Rectal smooth muscle tissue (tissue), 1 donor: ENCODE measurements at regions not wholly inside any gene's neighbourhood (a gene's known extent, or its start where the extent isn't known, plus 50 kb on each side); places are given as distances from the start of the nearest gene placed in this dataset.

Experiments used
- H3K27ac ChIP-seq: one replicate; pipeline ENCODE4 v1.7.0; 2013; ENCODE audit warnings: low read depth, low read length, inconsistent platforms
- H3K27me3 ChIP-seq: one replicate; pipeline ENCODE4 v1.7.0; 2013; ENCODE audit warnings: low read length; ENCODE audit not compliant: control insufficient read depth, insufficient read depth
- H3K36me3 ChIP-seq: one replicate; pipeline ENCODE4 v1.7.0; 2013; ENCODE audit warnings: low read length; ENCODE audit not compliant: control insufficient read depth, insufficient read depth
- H3K4me1 ChIP-seq: one replicate; pipeline ENCODE4 v1.7.0; 2013; ENCODE audit warnings: low read length; ENCODE audit not compliant: control insufficient read depth, insufficient read depth
- H3K4me3 ChIP-seq: one replicate; pipeline ENCODE4 v1.7.0; 2013; ENCODE audit warnings: low read length
- H3K9ac ChIP-seq: one replicate; pipeline ENCODE4 v1.7.0; 2013; ENCODE audit warnings: low read length

- no peaks in the 10 kb centered on the region for H3K27me3 ChIP-seq
- no peak overlapping the region for H3K4me3 ChIP-seq
- peaks cover 21% of the 10 kb centered on the region for H3K4me1 ChIP-seq
- H3K9ac ChIP-seq: no peak overlapping the region
- H3K27ac ChIP-seq: no peak overlapping the region
- H3K36me3 ChIP-seq: no peaks in the 10 kb centered on the region
Observed at GRCh38 chr17:79669861-79670260, 59.0 kb upstream of the RBFOX3 start.

- Histone ChIP-seq H3K4me3 (no peak overlapping the region), H3K27me3 (no peaks in the 10 kb centered on the region), H3K4me1 (peaks cover 23% of the 10 kb centered on the region), H3K27ac (no peak overlapping the region), H3K9ac (no peak overlapping the region), H3K36me3 (no peaks in the 10 kb centered on the region)
Observed at GRCh38 chr17:79668344-79669250, 57.7 kb upstream of the RBFOX3 start.

- H3K4me3 ChIP-seq: no peak overlapping the region
Observed at GRCh38 chr17:79667746-79668145, 56.9 kb upstream of the RBFOX3 start.

GRCh38 chr17:79667121-79667715 is 56.4 kb upstream of the RBFOX3 start:
- Histone ChIP-seq H3K27me3 (no peaks in the 10 kb centered on the region), H3K9ac (no peak overlapping the region), H3K36me3 (no peaks in the 10 kb centered on the region), H3K4me1 (peaks cover 23% of the 10 kb centered on the region), H3K27ac (no peak overlapping the region), H3K4me3 (no peak overlapping the region)

More at GRCh38 chr17:79667746-79668145, 56.9 kb upstream of the RBFOX3 start:
- Histone ChIP-seq H3K27me3 (no peaks in the 10 kb centered on the region), H3K27ac (no peak overlapping the region), H3K9ac (no peak overlapping the region), H3K36me3 (no peaks in the 10 kb centered on the region), H3K4me1 (peaks cover 23% of the 10 kb centered on the region)

GRCh38 chr17:79666111-79666510 is 55.3 kb upstream of the RBFOX3 start:
- Histone ChIP-seq H3K27me3 (no peaks in the 10 kb centered on the region), H3K4me3 (no peak overlapping the region), H3K9ac (no peak overlapping the region), H3K4me1 (peaks cover 22% of the 10 kb centered on the region), H3K27ac (peak overlapping the region; percentile 62), H3K36me3 (no peaks in the 10 kb centered on the region)

GRCh38 chr17:79664930-79665737 is 54.3 kb upstream of the RBFOX3 start:
- Histone ChIP-seq H3K4me1 (peaks cover 14% of the 10 kb centered on the region), H3K36me3 (no peaks in the 10 kb centered on the region), H3K27ac (peak overlapping the region; percentile 82), H3K9ac (no peak overlapping the region), H3K4me3 (peak overlapping the region; percentile 34), H3K27me3 (no peaks in the 10 kb centered on the region)

GRCh38 chr17:79661292-79662041 is 50.6 kb upstream of the RBFOX3 start:
- Histone ChIP-seq H3K36me3 (no peaks in the 10 kb centered on the region), H3K4me3 (no peak overlapping the region), H3K27ac (no peak overlapping the region), H3K9ac (no peak overlapping the region), H3K4me1 (peaks cover 31% of the 10 kb centered on the region), H3K27me3 (no peaks in the 10 kb centered on the region)
